MCF 10A (cell line): ENCODE measurements at regions not wholly inside any gene's neighbourhood (a gene's known extent, or its start where the extent isn't known, plus 50 kb on each side); places are given as distances from the start of the nearest gene placed in this dataset.

Experiments used
- BruUV-seq: library from RNA; stranded (reverse); fragments of 400-500 nt; replicated peaks from 2 replicates; lab custom pipeline; 2021; lab: Mats Ljungman, UMichigan
- CTCF ChIA-PET: fragments of 300-600 bp; sonication (Branson Sonifier 250); formaldehyde crosslinking; extraction: SDS; loops from one replicate; lab custom pipeline; 2021; ENCODE audit warnings: antibody characterized with exemption, inconsistent platforms; lab: Yijun Ruan, JAX
- POLR2A ChIA-PET: fragments of 300-600, 350-650 bp; sonication (Branson Sonifier 250); formaldehyde crosslinking; extraction: SDS; loops from one replicate; lab custom pipeline; 2020; ENCODE audit warnings: antibody characterized with exemption, inconsistent platforms; lab: Yijun Ruan, JAX
- DNase-seq: peaks from one replicate; pipeline ENCODE4 v3.0.0-alpha.2; 2018; ENCODE audit not compliant: unreplicated experiment
- H3K27ac Mint-ChIP-seq: one replicate; pipeline ENCODE4 v1.8.0; 2022; ENCODE audit warnings: mild to moderate bottlenecking, low read depth, mixed read lengths; ENCODE audit not compliant: unreplicated experiment
- H3K27me3 Mint-ChIP-seq: one replicate; pipeline ENCODE4 v1.8.0; 2022; ENCODE audit warnings: mixed read lengths; ENCODE audit not compliant: insufficient read depth, unreplicated experiment
- H3K36me3 Mint-ChIP-seq: one replicate; pipeline ENCODE4 v1.8.0; 2022; ENCODE audit warnings: mild to moderate bottlenecking, moderate library complexity, mixed read lengths; ENCODE audit not compliant: insufficient read depth, unreplicated experiment
- H3K4me1 Mint-ChIP-seq: one replicate; pipeline ENCODE4 v1.8.0; 2022; ENCODE audit warnings: mixed read lengths; ENCODE audit not compliant: insufficient read depth, unreplicated experiment
- H3K4me3 Mint-ChIP-seq: one replicate; pipeline ENCODE4 v1.8.0; 2022; ENCODE audit warnings: mild to moderate bottlenecking, moderate library complexity, mixed read lengths; ENCODE audit not compliant: unreplicated experiment
- H3K9me3 Mint-ChIP-seq: one replicate; pipeline ENCODE4 v1.8.0; 2022; ENCODE audit warnings: mixed read lengths; ENCODE audit not compliant: unreplicated experiment
- CTCF ChIP-seq: fragments of 200-600 bp; IDR thresholded peaks from one replicate; pipeline ENCODE4 v1.8.0; 2022; ENCODE audit warnings: antibody characterized with exemption, mild to moderate bottlenecking; ENCODE audit not compliant: unreplicated experiment
- intact Hi-C: fragments of 100-400 bp; cut with micrococcal nuclease; formaldehyde crosslinking; loops from 2 replicates; pipeline ENCODE4 v1.14.1; 2022

- Mint-ChIP-seq H3K4me1 (peaks cover 23% of the 10 kb centered on the region), H3K36me3 (no peaks in the 10 kb centered on the region), H3K4me3 (no peak overlapping the region), H3K27me3 (no peaks in the 10 kb centered on the region), H3K9me3 (no peaks in the 10 kb centered on the region), H3K27ac (no peak overlapping the region)
- intact Hi-C loops = no loop called here
- CTCF ChIA-PET = interaction anchor here (1.2 kb wide), 1 partner anchor 93 kb away, joined by 3 read pairs; no protein-coding TSS in a partner anchor
- DNase-seq = no peak
- POLR2A ChIA-PET = interaction anchor here (1.8 kb wide), 1 partner anchor 65 kb away, joined by 5 read pairs; no protein-coding TSS in a partner anchor
- no peak for TF ChIP-seq CTCF
- no TSS peak for BruUV-seq
These were observed 233.0 kb upstream of the SIX2 start for GRCh38 chr2:45242161-45242741.

GRCh38 chr2:45241061-45241561 lies 231.9 kb upstream of the SIX2 start:
- CTCF ChIA-PET = no interaction called here
- H3K27ac Mint-ChIP-seq = peak overlapping the region; percentile 12

GRCh38 chr2:45237850-45238542 lies 228.7 kb upstream of the SIX2 start:
- Mint-ChIP-seq H3K4me3 (peak overlapping the region; percentile 22), H3K9me3 (no peaks in the 10 kb centered on the region), H3K27me3 (no peaks in the 10 kb centered on the region), H3K27ac (peak overlapping the region; percentile 95), H3K4me1 (peaks cover 23% of the 10 kb centered on the region), H3K36me3 (no peaks in the 10 kb centered on the region)
- TF ChIP-seq CTCF = peak; percentile 34
- DNase-seq = peak; percentile 96
- POLR2A ChIA-PET = interaction anchor here (0.9 to 1.7 kb wide), 4 partner anchors 14 to 1070 kb away, joined by 3 to 6 read pairs (median 4); no protein-coding TSS in a partner anchor
- BruUV-seq = no TSS peak
- intact Hi-C loops = loop anchor here (1.0 kb wide), 5 partner anchors 45 to 256 kb away; no protein-coding TSS in a partner anchor
- CTCF ChIA-PET = interaction anchor here (0.6 to 2.0 kb wide), 12 partner anchors 12 to 289 kb away, joined by 3 to 9 read pairs (median 4); no protein-coding TSS in a partner anchor

More at GRCh38 chr2:45241061-45241561, 231.9 kb upstream of the SIX2 start:
- BruUV-seq = no TSS peak
- no peaks in the 10 kb centered on the region for H3K9me3 Mint-ChIP-seq
- POLR2A ChIA-PET = interaction anchor here (0.8 to 1.8 kb wide), 2 partner anchors 64 to 67 kb away, joined by 3 to 5 read pairs; no protein-coding TSS in a partner anchor
- peak overlapping the region; percentile 4 for H3K4me3 Mint-ChIP-seq
- no peak for TF ChIP-seq CTCF
- DNase-seq = no peak
- H3K4me1 Mint-ChIP-seq = peaks cover 23% of the 10 kb centered on the region
- no peaks in the 10 kb centered on the region for H3K36me3 Mint-ChIP-seq
- intact Hi-C loops = no loop called here
- no peaks in the 10 kb centered on the region for H3K27me3 Mint-ChIP-seq

GRCh38 chr2:45237128-45237527 lies 227.9 kb upstream of the SIX2 start:
- H3K27me3 Mint-ChIP-seq = no peaks in the 10 kb centered on the region
- H3K4me1 Mint-ChIP-seq = peaks cover 23% of the 10 kb centered on the region
- ChIA-PET POLR2A (no interaction called here), CTCF (interaction anchor here (1.0 to 2.0 kb wide), 4 partner anchors 21 to 257 kb away, joined by 3 to 9 read pairs (median 4); no protein-coding TSS in a partner anchor)
- no peaks in the 10 kb centered on the region for H3K36me3 Mint-ChIP-seq
- TF ChIP-seq CTCF = no peak
- H3K27ac Mint-ChIP-seq = peak overlapping the region; percentile 95
- no peaks in the 10 kb centered on the region for H3K9me3 Mint-ChIP-seq
- no peak overlapping the region for H3K4me3 Mint-ChIP-seq
- BruUV-seq = no TSS peak
- DNase-seq = no peak
- intact Hi-C loops = no loop called here
